IMR-90 (cell line): ENCODE measurements at regions not wholly inside any gene's neighbourhood (a gene's known extent, or its start where the extent isn't known, plus 50 kb on each side); places are given as distances from the start of the nearest gene placed in this dataset.

Experiments
- ATAC-seq: fragments of 200-7000 bp; cut with Tn5 transposase; 2 replicates; pipeline ENCODE4 v1.9.1; 2020; ENCODE audit warnings: low read depth, mild to moderate bottlenecking, moderate library complexity
- BruUV-seq: library from RNA; stranded (reverse); fragments of 400-500 nt; replicated peaks from 2 replicates; lab custom pipeline; 2021; lab: Mats Ljungman, UMichigan
- CTCF ChIA-PET: fragments of 300-600 bp; formaldehyde crosslinking; extraction: SDS; loops from one replicate; lab custom pipeline; 2021; ENCODE audit warnings: antibody characterized with exemption; lab: Yijun Ruan, JAX
- POLR2A ChIA-PET: fragments of 300-600 bp; sonication (Branson Sonifier 250); formaldehyde crosslinking; loops from one replicate; lab custom pipeline; 2022; ENCODE audit warnings: antibody characterized with exemption; ENCODE audit not compliant: unreplicated experiment; lab: Charles Lee
- DNase-seq: peaks from one replicate; pipeline ENCODE4 v3.0.0; 2013
- H2AFZ ChIP-seq: replicated peaks from 2 replicates; pipeline ENCODE3; 2013; ENCODE audit warnings: low read length, mild to moderate bottlenecking; ENCODE audit not compliant: poor library complexity
- H2AK5ac ChIP-seq: 2 replicates; pipeline ENCODE4 v1.6.1; 2013; ENCODE audit warnings: low read depth, low read length, inconsistent platforms
- H2AK9ac ChIP-seq: replicated peaks from 2 replicates; pipeline ENCODE3; 2013; ENCODE audit warnings: mild to moderate bottlenecking, low read depth, low read length, moderate library complexity; ENCODE audit not compliant: poor library complexity
- H2BK120ac ChIP-seq: 2 replicates; pipeline ENCODE4 v1.6.1; 2013; ENCODE audit warnings: low read depth, low read length, inconsistent platforms
- H2BK15ac ChIP-seq: 3 replicates; pipeline ENCODE4 v1.6.1; 2013; ENCODE audit warnings: low read depth, low read length, inconsistent platforms
- H2BK20ac ChIP-seq: 2 replicates; pipeline ENCODE4 v1.6.1; 2013; ENCODE audit warnings: low read depth, mild to moderate bottlenecking, inconsistent platforms, low read length, moderate library complexity
- H2BK5ac ChIP-seq: 2 replicates; pipeline ENCODE4 v1.6.1; 2013; ENCODE audit warnings: mild to moderate bottlenecking, low read depth, low read length, inconsistent platforms; ENCODE audit not compliant: poor library complexity, severe bottlenecking
- H3K14ac ChIP-seq: replicated peaks from 2 replicates; pipeline ENCODE4 v1.6.1; 2013; ENCODE audit warnings: low read depth, low read length, inconsistent platforms
- H3K18ac ChIP-seq: 2 replicates; pipeline ENCODE4 v1.6.1; 2013; ENCODE audit warnings: low read depth, low read length, control low read depth
- H3K23ac ChIP-seq: 2 replicates; pipeline ENCODE4 v1.6.1; 2013; ENCODE audit warnings: low read depth, low read length, inconsistent platforms
- H3K27ac ChIP-seq: 2 replicates; pipeline ENCODE4 v1.5.1; 2013; ENCODE audit warnings: mild to moderate bottlenecking, control low read depth, low read length; ENCODE audit not compliant: insufficient read depth
- H3K27me3 ChIP-seq: 2 replicates; pipeline ENCODE4 v1.6.1; 2013; ENCODE audit warnings: low read length; ENCODE audit not compliant: control insufficient read depth, insufficient read depth
- H3K36me3 ChIP-seq: 2 replicates; pipeline ENCODE4 v1.6.1; 2013; ENCODE audit warnings: low read length, mixed read lengths; ENCODE audit not compliant: control insufficient read depth, insufficient read depth
- H3K4ac ChIP-seq: 2 replicates; pipeline ENCODE4 v1.6.1; 2013; ENCODE audit warnings: low read depth, low read length, inconsistent platforms
- H3K4me1 ChIP-seq: 2 replicates; pipeline ENCODE4 v1.6.1; 2013; ENCODE audit warnings: low read length, mixed read lengths; ENCODE audit not compliant: control insufficient read depth, insufficient read depth
- H3K4me2 ChIP-seq: 2 replicates; pipeline ENCODE4 v1.6.1; 2013; ENCODE audit warnings: low read depth, mild to moderate bottlenecking, control low read depth, low read length, moderate library complexity
- H3K4me3 ChIP-seq: 2 replicates; pipeline ENCODE4 v1.5.1; 2013; ENCODE audit warnings: low read depth, mild to moderate bottlenecking, control low read depth, low read length, moderate library complexity; ENCODE audit not compliant: insufficient read depth
- H3K56ac ChIP-seq: 2 replicates; pipeline ENCODE4 v1.6.1; 2013; ENCODE audit warnings: low read length, inconsistent platforms; ENCODE audit not compliant: insufficient read depth; ENCODE audit errors: extremely low read depth
- H3K79me1 ChIP-seq, 2 experiments: 2 replicates each; pipeline ENCODE4 v1.6.1; 2013; ENCODE audit warnings: low read length in 2 of 2, inconsistent platforms in 1 of 2, low read depth in 1 of 2
- H3K9ac ChIP-seq: 2 replicates; pipeline ENCODE4 v1.6.1; 2013; ENCODE audit warnings: low read depth, low read length, control low read depth
- H3K9me1 ChIP-seq: 2 replicates; pipeline ENCODE4 v1.6.1; 2013; ENCODE audit warnings: low read length, inconsistent platforms; ENCODE audit not compliant: insufficient read depth
- H3K9me3 ChIP-seq: 2 replicates; pipeline ENCODE4 v1.6.1; 2013; ENCODE audit warnings: low read length; ENCODE audit not compliant: control insufficient read depth, insufficient read depth
- H4K20me1 ChIP-seq: 2 replicates; pipeline ENCODE4 v1.6.1; 2013; ENCODE audit warnings: low read length, inconsistent platforms; ENCODE audit not compliant: insufficient read depth
- H4K5ac ChIP-seq: 2 replicates; pipeline ENCODE4 v1.6.1; 2013; ENCODE audit warnings: mild to moderate bottlenecking, low read depth, low read length, control low read depth
- H4K8ac ChIP-seq, 2 experiments: 2 replicates each; pipeline ENCODE4 v1.6.1; 2013; ENCODE audit warnings: low read depth in 2 of 2, low read length in 2 of 2, control low read depth in 1 of 2, inconsistent platforms in 1 of 2
- H4K91ac ChIP-seq: 2 replicates; pipeline ENCODE4 v1.6.1; 2013; ENCODE audit warnings: low read depth, low read length, inconsistent platforms; ENCODE audit not compliant: insufficient read depth
- BHLHE40 ChIP-seq: fragments of 150-350 bp; IDR thresholded peaks from 2 replicates; pipeline ENCODE4 v1.6.1; 2016; ENCODE audit warnings: mild to moderate bottlenecking, low read depth, low read length
- CEBPB ChIP-seq: IDR thresholded peaks from 2 replicates; pipeline ENCODE4 v1.6.1; 2012; ENCODE audit warnings: low read depth, low read length, improper control_type of control experiment
- CHD1 ChIP-seq: IDR thresholded peaks from 2 replicates; pipeline ENCODE4 v1.6.1; 2012; ENCODE audit warnings: low read depth, low read length, improper control_type of control experiment
- CTCF ChIP-seq: conservative IDR thresholded peaks from 2 replicates; pipeline ENCODE4 v1.5.1; 2012; ENCODE audit warnings: mild to moderate bottlenecking, low read depth, low read length, improper control_type of control experiment
- ELK1 ChIP-seq: fragments of 150-350 bp; IDR thresholded peaks from 2 replicates; pipeline ENCODE4 v1.6.1; 2016; ENCODE audit warnings: low read depth, mild to moderate bottlenecking, low read length, moderate library complexity, borderline replicate concordance
- FOS ChIP-seq: fragments of 150-350 bp; IDR thresholded peaks from 2 replicates; pipeline ENCODE4 v1.6.1; 2016; ENCODE audit warnings: low read depth, low read length
- MAFK ChIP-seq: IDR thresholded peaks from 2 replicates; pipeline ENCODE4 v1.6.1; 2012; ENCODE audit warnings: low read depth, low read length, improper control_type of control experiment
- MAZ ChIP-seq: IDR thresholded peaks from 2 replicates; pipeline ENCODE4 v1.6.1; 2012; ENCODE audit warnings: low read depth, mild to moderate bottlenecking, low read length, improper control_type of control experiment, moderate library complexity, borderline replicate concordance
- MXI1 ChIP-seq: IDR thresholded peaks from 2 replicates; pipeline ENCODE4 v1.6.1; 2012; ENCODE audit warnings: low read depth, mild to moderate bottlenecking, low read length, moderate library complexity, borderline replicate concordance
- NFE2L2 ChIP-seq: fragments of 150-350 bp; IDR thresholded peaks from 2 replicates; pipeline ENCODE4 v1.6.1; 2016; ENCODE audit warnings: low read depth, mild to moderate bottlenecking, low read length
- POLR2A ChIP-seq: IDR thresholded peaks from 2 replicates; pipeline ENCODE4 v1.6.1; 2012; ENCODE audit warnings: mild to moderate bottlenecking, low read depth, low read length
- RAD21 ChIP-seq: IDR thresholded peaks from 2 replicates; pipeline ENCODE4 v1.6.1; 2012; ENCODE audit warnings: low read length, improper control_type of control experiment
- RCOR1 ChIP-seq: IDR thresholded peaks from 2 replicates; pipeline ENCODE4 v1.6.1; 2012; ENCODE audit warnings: mild to moderate bottlenecking, low read length, improper control_type of control experiment; ENCODE audit not compliant: insufficient replicate concordance
- RFX5 ChIP-seq: IDR thresholded peaks from 2 replicates; pipeline ENCODE4 v1.8.0; 2012; ENCODE audit warnings: low read depth, mild to moderate bottlenecking, low read length, moderate library complexity
- SMC3 ChIP-seq: fragments of 150-350 bp; IDR thresholded peaks from 2 replicates; pipeline ENCODE4 v1.6.1; 2016; ENCODE audit warnings: low read depth, mild to moderate bottlenecking, antibody characterized with exemption, low read length, moderate library complexity
- WGBS, 2 experiments: methylation state at CpG; one replicate each; pipeline versions ENCODE4 v1.1.5 to v1.1.7; 2013; ENCODE audit warnings: missing lambda C conversion rate in 2 of 2; ENCODE audit not compliant: insufficient read length in 1 of 2; ENCODE audit errors: extremely low coverage in 2 of 2; 5-methylcytosine and 5-hydroxymethylcytosine counted together
- dilution Hi-C: fragments of 300-500 bp; cut with HindIII; formaldehyde crosslinking; loops from one replicate; pipeline ENCODE4 v1.14.3; 2018; ENCODE audit warnings: low sequenced_read_pairs; ENCODE audit not compliant: unreplicated experiment
- in situ Hi-C: fragments of 300-500 bp; cut with MboI; formaldehyde crosslinking; loops from 3 replicates; pipeline ENCODE4 v1.14.3; 2019; ENCODE audit warnings: low sequenced_read_pairs, inconsistent platforms, mixed read lengths
- intact Hi-C: fragments of 100-400 bp; cut with micrococcal nuclease; formaldehyde crosslinking; loops from 2 replicates; pipeline ENCODE4 v1.10.0; 2022
- TF ChIP-seq, protein P1 (sequence below): fragments of 150-350 bp; IDR thresholded peaks from 2 replicates; pipeline ENCODE4 v1.6.1; 2017; ENCODE audit warnings: mild to moderate bottlenecking, antibody characterized with exemption, low read length, low read depth

- no peak for TF ChIP-seq RAD21
- no peak for TF ChIP-seq CTCF
- TF ChIP-seq MAZ = no peak
- no peak for TF ChIP-seq RCOR1
- no peak for TF ChIP-seq CHD1
- TF ChIP-seq MAFK = no peak
- TF ChIP-seq SMC3 = no peak
- TF ChIP-seq, protein P1, sequence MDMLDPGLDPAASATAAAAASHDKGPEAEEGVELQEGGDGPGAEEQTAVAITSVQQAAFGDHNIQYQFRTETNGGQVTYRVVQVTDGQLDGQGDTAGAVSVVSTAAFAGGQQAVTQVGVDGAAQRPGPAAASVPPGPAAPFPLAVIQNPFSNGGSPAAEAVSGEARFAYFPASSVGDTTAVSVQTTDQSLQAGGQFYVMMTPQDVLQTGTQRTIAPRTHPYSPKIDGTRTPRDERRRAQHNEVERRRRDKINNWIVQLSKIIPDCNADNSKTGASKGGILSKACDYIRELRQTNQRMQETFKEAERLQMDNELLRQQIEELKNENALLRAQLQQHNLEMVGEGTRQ = no peak
- TF ChIP-seq FOS = no peak
- no peak for TF ChIP-seq MXI1
- TF ChIP-seq BHLHE40 = no peak
- no peak for TF ChIP-seq NFE2L2
- no peak for TF ChIP-seq CEBPB
- no peak for TF ChIP-seq RFX5
- TF ChIP-seq POLR2A = no peak
- TF ChIP-seq ELK1 = no peak
- CTCF ChIA-PET = no interaction called here
- no peak overlapping the region for H4K8ac ChIP-seq
- no peak overlapping the region for H2AFZ ChIP-seq
- 72% methylated on average over 4 of the region's 5 CpGs; no CpG with 5 or more reads in 1 of the 2 experiments for WGBS, 2 experiments
- H2BK120ac ChIP-seq = no peak overlapping the region
- ATAC-seq (no peak), DNase-seq (no peak)
- H3K18ac ChIP-seq = no peak overlapping the region
- intact Hi-C loops (no loop called here), in situ Hi-C loops (no loop called here), dilution Hi-C loops (no loop called here)
- H3K23ac ChIP-seq = no peak overlapping the region
- H4K5ac ChIP-seq = no peak overlapping the region
- H2BK20ac ChIP-seq = no peak overlapping the region
- BruUV-seq = no TSS peak
- no peak overlapping the region for H3K9ac ChIP-seq
- no peak overlapping the region for H3K4ac ChIP-seq
- no peaks in the 10 kb centered on the region for H3K4me1 ChIP-seq
- H3K56ac ChIP-seq = no peak overlapping the region
- no peak overlapping the region for H2AK9ac ChIP-seq
- no peaks in the 10 kb centered on the region for H3K36me3 ChIP-seq
- no peaks in the 10 kb centered on the region for H3K9me3 ChIP-seq
- H3K27me3 ChIP-seq = peaks cover 49% of the 10 kb centered on the region
- H4K91ac ChIP-seq = no peak overlapping the region
- H3K79me1 ChIP-seq = no peaks in the 10 kb centered on the region
- H3K4me2 ChIP-seq = no peak overlapping the region
- no peaks in the 10 kb centered on the region for H4K20me1 ChIP-seq
- no peak overlapping the region for H2BK5ac ChIP-seq
- H2AK5ac ChIP-seq = no peak overlapping the region
- POLR2A ChIA-PET = no interaction called here
- no peaks in the 10 kb centered on the region for H3K9me1 ChIP-seq
- H3K4me3 ChIP-seq = no peak overlapping the region
- H2BK15ac ChIP-seq = no peak overlapping the region
- H3K14ac ChIP-seq = no peak overlapping the region
- H3K27ac ChIP-seq = no peak overlapping the region
These were observed 157.3 kb upstream of the ALDH1B1 start for GRCh38 chr9:38235244-38235643.
